Ishikawa (cell line): ENCODE measurements at regions not wholly inside any gene's neighbourhood (a gene's known extent, or its start where the extent isn't known, plus 50 kb on each side); places are given as distances from the start of the nearest gene placed in this dataset.

Source experiments
- CEBPB ChIP-seq: IDR thresholded peaks from 2 replicates; pipeline ENCODE4 v1.6.1; 2012
- CREB1 ChIP-seq: IDR thresholded peaks from 2 replicates; pipeline ENCODE4 v1.6.1; 2012; ENCODE audit warnings: low read depth
- EGR1 ChIP-seq: IDR thresholded peaks from 2 replicates; pipeline ENCODE4 v1.6.1; 2012
- EP300 ChIP-seq: IDR thresholded peaks from 2 replicates; pipeline ENCODE4 v1.6.1; 2012; ENCODE audit warnings: borderline replicate concordance
- FOXM1 ChIP-seq: IDR thresholded peaks from 2 replicates; pipeline ENCODE4 v1.6.1; 2012; ENCODE audit warnings: low read depth, borderline replicate concordance
- NFIC ChIP-seq: IDR thresholded peaks from 2 replicates; pipeline ENCODE4 v1.6.1; 2012
- RAD21 ChIP-seq: IDR thresholded peaks from 2 replicates; pipeline ENCODE4 v1.6.1; 2012; ENCODE audit warnings: low read depth
- TAF1 ChIP-seq: IDR thresholded peaks from 2 replicates; pipeline ENCODE4 v1.6.1; 2012; ENCODE audit warnings: low read depth, mild to moderate bottlenecking
- TCF12 ChIP-seq: IDR thresholded peaks from 2 replicates; pipeline ENCODE4 v1.6.1; 2012; ENCODE audit warnings: low read depth
- TEAD4 ChIP-seq: IDR thresholded peaks from 2 replicates; pipeline ENCODE4 v1.6.1; 2012
- YY1 ChIP-seq: IDR thresholded peaks from 2 replicates; pipeline ENCODE4 v1.6.1; 2012; ENCODE audit warnings: low read depth
- ZBTB7A ChIP-seq: IDR thresholded peaks from 2 replicates; pipeline ENCODE4 v1.6.1; 2012; ENCODE audit warnings: low read depth
- TF ChIP-seq, protein P1 (sequence below): IDR thresholded peaks from 2 replicates; pipeline ENCODE4 v1.6.1; 2012; ENCODE audit warnings: low read depth, mild to moderate bottlenecking
- TF ChIP-seq, protein P2 (sequence below): IDR thresholded peaks from 2 replicates; pipeline ENCODE4 v1.6.1; 2012
- TF ChIP-seq, protein P3 (sequence below): IDR thresholded peaks from 2 replicates; pipeline ENCODE4 v1.6.1; 2012

GRCh38 chr6:23964865-23965264, 161.2 kb upstream of the NRSN1 start:
- TF ChIP-seq YY1 (no peak), CREB1 (no peak), TCF12 (no peak), CEBPB (no peak), RAD21 (no peak), NFIC (no peak), ZBTB7A (no peak), EP300 (no peak), TAF1 (no peak)
- TF ChIP-seq, protein P1, sequence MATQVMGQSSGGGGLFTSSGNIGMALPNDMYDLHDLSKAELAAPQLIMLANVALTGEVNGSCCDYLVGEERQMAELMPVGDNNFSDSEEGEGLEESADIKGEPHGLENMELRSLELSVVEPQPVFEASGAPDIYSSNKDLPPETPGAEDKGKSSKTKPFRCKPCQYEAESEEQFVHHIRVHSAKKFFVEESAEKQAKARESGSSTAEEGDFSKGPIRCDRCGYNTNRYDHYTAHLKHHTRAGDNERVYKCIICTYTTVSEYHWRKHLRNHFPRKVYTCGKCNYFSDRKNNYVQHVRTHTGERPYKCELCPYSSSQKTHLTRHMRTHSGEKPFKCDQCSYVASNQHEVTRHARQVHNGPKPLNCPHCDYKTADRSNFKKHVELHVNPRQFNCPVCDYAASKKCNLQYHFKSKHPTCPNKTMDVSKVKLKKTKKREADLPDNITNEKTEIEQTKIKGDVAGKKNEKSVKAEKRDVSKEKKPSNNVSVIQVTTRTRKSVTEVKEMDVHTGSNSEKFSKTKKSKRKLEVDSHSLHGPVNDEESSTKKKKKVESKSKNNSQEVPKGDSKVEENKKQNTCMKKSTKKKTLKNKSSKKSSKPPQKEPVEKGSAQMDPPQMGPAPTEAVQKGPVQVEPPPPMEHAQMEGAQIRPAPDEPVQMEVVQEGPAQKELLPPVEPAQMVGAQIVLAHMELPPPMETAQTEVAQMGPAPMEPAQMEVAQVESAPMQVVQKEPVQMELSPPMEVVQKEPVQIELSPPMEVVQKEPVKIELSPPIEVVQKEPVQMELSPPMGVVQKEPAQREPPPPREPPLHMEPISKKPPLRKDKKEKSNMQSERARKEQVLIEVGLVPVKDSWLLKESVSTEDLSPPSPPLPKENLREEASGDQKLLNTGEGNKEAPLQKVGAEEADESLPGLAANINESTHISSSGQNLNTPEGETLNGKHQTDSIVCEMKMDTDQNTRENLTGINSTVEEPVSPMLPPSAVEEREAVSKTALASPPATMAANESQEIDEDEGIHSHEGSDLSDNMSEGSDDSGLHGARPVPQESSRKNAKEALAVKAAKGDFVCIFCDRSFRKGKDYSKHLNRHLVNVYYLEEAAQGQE, result no peak

DNA sequence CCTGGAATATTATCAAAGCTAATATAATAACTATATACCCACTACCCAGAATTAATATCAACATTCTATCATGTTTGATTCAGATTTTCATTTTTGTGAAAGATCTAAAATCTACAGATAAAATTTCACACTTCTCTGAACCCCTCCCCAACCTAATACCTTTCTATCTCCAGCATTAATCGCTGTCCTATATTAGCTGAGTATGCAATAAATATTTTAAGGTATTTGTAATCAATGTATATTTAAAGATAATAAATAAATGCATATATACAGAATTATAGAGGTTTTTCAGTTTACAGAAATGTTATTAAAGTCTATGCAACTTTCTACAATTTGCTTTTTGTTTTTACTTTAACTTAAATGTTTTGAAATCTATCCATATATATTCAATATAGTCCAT, 156.7 kb upstream of the NRSN1 start:
- TF ChIP-seq FOXM1, result no peak

- TF ChIP-seq YY1 (no peak), CREB1 (no peak), RAD21 (no peak), FOXM1 (no peak), EP300 (no peak), ZBTB7A (no peak), CEBPB (no peak), TCF12 (no peak), TAF1 (no peak), TEAD4 (no peak), NFIC (no peak), EGR1 (no peak)
- TF ChIP-seq, protein P2, sequence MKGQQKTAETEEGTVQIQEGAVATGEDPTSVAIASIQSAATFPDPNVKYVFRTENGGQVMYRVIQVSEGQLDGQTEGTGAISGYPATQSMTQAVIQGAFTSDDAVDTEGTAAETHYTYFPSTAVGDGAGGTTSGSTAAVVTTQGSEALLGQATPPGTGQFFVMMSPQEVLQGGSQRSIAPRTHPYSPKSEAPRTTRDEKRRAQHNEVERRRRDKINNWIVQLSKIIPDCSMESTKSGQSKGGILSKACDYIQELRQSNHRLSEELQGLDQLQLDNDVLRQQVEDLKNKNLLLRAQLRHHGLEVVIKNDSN, result no peak
- TF ChIP-seq, protein P3, sequence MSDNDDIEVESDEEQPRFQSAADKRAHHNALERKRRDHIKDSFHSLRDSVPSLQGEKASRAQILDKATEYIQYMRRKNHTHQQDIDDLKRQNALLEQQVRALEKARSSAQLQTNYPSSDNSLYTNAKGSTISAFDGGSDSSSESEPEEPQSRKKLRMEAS, result no peak
- TF ChIP-seq, protein P1, result no peak
These were observed 148.3 kb upstream of the NRSN1 start for GRCh38 chr6:23977706-23978105.

DNA sequence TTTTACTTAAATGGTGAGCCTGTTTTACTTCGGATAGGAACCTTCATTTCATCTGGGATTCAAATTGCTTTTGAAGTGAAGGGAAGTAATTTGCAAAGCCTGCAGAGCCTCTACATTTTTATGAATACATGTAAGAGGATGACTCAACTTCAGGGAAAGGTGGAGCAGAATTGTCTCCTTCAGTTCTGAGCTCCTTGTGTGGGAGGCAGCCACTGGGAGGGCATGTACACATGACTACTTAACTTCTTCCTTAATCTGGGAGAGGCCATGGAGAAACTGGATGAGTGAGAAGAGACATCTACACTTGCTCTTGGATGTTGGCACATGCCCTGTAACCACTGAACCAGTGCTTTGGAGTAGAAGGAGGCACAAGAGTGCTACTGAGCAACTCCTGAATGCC, 145.1 kb upstream of the NRSN1 start:
- TF ChIP-seq NFIC, result no peak

GRCh38 chr6:23981923-23982322, 144.1 kb upstream of the NRSN1 start:
- TF ChIP-seq, protein P1, result no peak
- TF ChIP-seq TCF12, result no peak
- TF ChIP-seq, protein P3, result no peak

DNA sequence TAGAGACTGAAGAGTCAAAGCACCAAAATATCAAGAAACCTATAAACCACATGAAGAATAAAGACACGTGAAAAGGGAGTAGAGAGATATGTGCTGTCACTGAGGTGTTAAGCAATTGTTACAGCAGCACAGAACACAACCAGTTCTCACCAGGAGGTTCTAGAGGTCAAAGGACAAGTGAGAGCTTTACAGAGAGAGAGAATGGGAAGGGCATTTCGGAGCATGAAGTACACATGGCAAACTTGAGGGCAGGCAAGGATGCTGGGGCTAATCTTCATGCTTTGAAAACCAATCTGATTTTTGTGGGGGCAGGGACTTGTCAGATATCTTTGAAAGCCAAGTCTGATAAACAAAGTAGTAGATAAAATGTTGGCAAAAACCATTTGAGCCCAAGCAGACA, 142.3 kb upstream of the NRSN1 start:
- TF ChIP-seq YY1 (no peak), EGR1 (no peak), TEAD4 (no peak), EP300 (no peak), TAF1 (no peak), CEBPB (no peak), NFIC (no peak), ZBTB7A (no peak), RAD21 (no peak), CREB1 (no peak)
- TF ChIP-seq, protein P1, result no peak
- TF ChIP-seq, protein P3, result no peak
